Glomerular endothelial cell (primary cell): ENCODE measurements at regions not wholly inside any gene's neighbourhood (a gene's known extent, or its start where the extent isn't known, plus 50 kb on each side); places are given as distances from the start of the nearest gene placed in this dataset.
"Not testable (repeated sequence)": the region's sequence is repeated elsewhere in the genome, so short reads cannot be mapped to it uniquely, and the experiment has no call there.

Experiments
- DNase-seq: peaks from one replicate; pipeline ENCODE4 v3.0.0-alpha.2; 2011; ENCODE audit warnings: low read depth, low spot score; ENCODE audit errors: extremely low read depth

- not testable (repeated sequence) for DNase-seq
Measured at GRCh38 chr3:17816839-17817238, 74.4 kb upstream of the TBC1D5 start.

- not testable (repeated sequence) for DNase-seq
Measured at GRCh38 chr3:17812328-17812727, 69.9 kb upstream of the TBC1D5 start.

GRCh38 chr3:17811646-17812045, 69.2 kb upstream of the TBC1D5 start:
- DNase-seq = no peak

- peak; percentile 3 for DNase-seq
Measured at GRCh38 chr3:17810759-17811158, 68.3 kb upstream of the TBC1D5 start.

- no peak for DNase-seq
Measured at GRCh38 chr3:17808994-17809393, 66.6 kb upstream of the TBC1D5 start.

- DNase-seq = no peak
Measured at GRCh38 chr3:17806876-17807275, 64.4 kb upstream of the TBC1D5 start.

GRCh38 chr3:17806201-17806600, 63.8 kb upstream of the TBC1D5 start:
- no peak for DNase-seq

GRCh38 chr3:17805461-17805940, 63.1 kb upstream of the TBC1D5 start:
- DNase-seq = no peak

GRCh38 chr3:17802950-17803349, 60.5 kb upstream of the TBC1D5 start:
- no peak for DNase-seq

- DNase-seq = no peak
Measured at GRCh38 chr3:17801131-17801530, 58.7 kb upstream of the TBC1D5 start.

- DNase-seq = no peak
Measured at GRCh38 chr3:17800232-17800631, 57.8 kb upstream of the TBC1D5 start.

- no peak for DNase-seq
Measured at GRCh38 chr3:17799312-17799711, 56.9 kb upstream of the TBC1D5 start.

- DNase-seq = no peak
Measured at GRCh38 chr3:17798000-17798399, 55.6 kb upstream of the TBC1D5 start.

GRCh38 chr3:17795711-17796110, 53.3 kb upstream of the TBC1D5 start:
- DNase-seq = no peak

GRCh38 chr3:17795280-17795679, 52.8 kb upstream of the TBC1D5 start:
- DNase-seq = no peak

GRCh38 chr3:17793542-17794195, 51.2 kb upstream of the TBC1D5 start:
- DNase-seq = no peak
